Naive thymus-derived CD4-positive, alpha-beta T cell (primary cell): ENCODE measurements at regions not wholly inside any gene's neighbourhood (a gene's known extent, or its start where the extent isn't known, plus 50 kb on each side); places are given as distances from the start of the nearest gene placed in this dataset. TPM values are rescaled to one million over a fixed set of nuclear protein-coding genes. Genes with fewer than 3 reads are reported as not detected.
"Not testable (repeated sequence)": the region's sequence is repeated elsewhere in the genome, so short reads cannot be mapped to it uniquely, and the experiment has no call there.

Source experiments
- ATAC-seq: fragments of 150-1000 bp; cut with Tn5 transposase; 2 replicates; pipeline ENCODE4 v1.10.0; 2021; ENCODE audit warnings: mild to moderate bottlenecking, moderate library complexity
- CTCF ChIA-PET: fragments of 350-600 bp; sonication (Branson Sonifier 250); formaldehyde crosslinking; loops from one replicate; lab custom pipeline; 2021; ENCODE audit warnings: antibody characterized with exemption; lab: Charles Lee
- POLR2A ChIA-PET: fragments of 350-600 bp; sonication (Branson Sonifier 250); formaldehyde crosslinking; loops from one replicate; lab custom pipeline; 2021; ENCODE audit warnings: antibody characterized with exemption, inconsistent platforms; lab: Charles Lee
- DNase-seq, 9 donors: peaks; one replicate each; pipeline versions ENCODE4 v3.0.0 to v3.0.0-alpha.2; 2020 to 2022; ENCODE audit warnings: mixed read lengths in 1 of 9
- H3K27ac ChIP-seq: one replicate; pipeline ENCODE4 v1.7.0; 2013; ENCODE audit warnings: mild to moderate bottlenecking, low read depth, low read length, moderate library complexity
- H3K27me3 ChIP-seq, 2 donors: one replicate each; pipeline ENCODE4 v1.7.0; 2013; ENCODE audit warnings: low read length in 2 of 2, mild to moderate bottlenecking in 2 of 2, moderate library complexity in 2 of 2; ENCODE audit not compliant: control insufficient read depth in 2 of 2, insufficient read depth in 2 of 2
- H3K36me3 ChIP-seq, 3 experiments: 1 replicate in 2 of 3; 2 replicates in 1 of 3; pipeline ENCODE4 v1.7.0; 2013; ENCODE audit warnings: low read length in 3 of 3, mild to moderate bottlenecking in 3 of 3, moderate library complexity in 1 of 3; ENCODE audit not compliant: insufficient read depth in 3 of 3, control insufficient read depth in 2 of 3
- H3K4me1 ChIP-seq, 2 donors: one replicate each; pipeline ENCODE4 v1.7.0; 2013; ENCODE audit warnings: low read length in 2 of 2, mild to moderate bottlenecking in 2 of 2, moderate library complexity in 1 of 2; ENCODE audit not compliant: control insufficient read depth in 2 of 2, insufficient read depth in 2 of 2
- H3K4me3 ChIP-seq: 2 replicates; pipeline ENCODE4 v1.7.0; 2013; ENCODE audit warnings: mild to moderate bottlenecking, low read length
- H3K9me3 ChIP-seq, 3 experiments: 1 replicate in 2 of 3; 2 replicates in 1 of 3; pipeline ENCODE4 v1.7.0; 2013; ENCODE audit warnings: low read length in 3 of 3; ENCODE audit not compliant: control insufficient read depth in 2 of 3
- H3K27ac Mint-ChIP-seq, 9 donors: one replicate each; pipeline ENCODE4 v1.8.0; 2020 to 2022; ENCODE audit warnings: mixed read lengths in 9 of 9, mild to moderate bottlenecking in 8 of 9, moderate library complexity in 5 of 9, inconsistent platforms in 2 of 9
- H3K27me3 Mint-ChIP-seq, 5 donors: one replicate each; pipeline ENCODE4 v1.8.0; 2021 to 2022; ENCODE audit warnings: mixed read lengths in 5 of 5, mild to moderate bottlenecking in 1 of 5
- H3K36me3 Mint-ChIP-seq, 5 donors: one replicate each; pipeline ENCODE4 v1.8.0; 2020 to 2022; ENCODE audit warnings: mixed read lengths in 5 of 5, mild to moderate bottlenecking in 3 of 5, inconsistent platforms in 1 of 5
- H3K4me1 Mint-ChIP-seq, 7 donors: one replicate each; pipeline ENCODE4 v1.8.0; 2020 to 2022; ENCODE audit warnings: mixed read lengths in 7 of 7, mild to moderate bottlenecking in 3 of 7, inconsistent platforms in 1 of 7
- H3K4me3 Mint-ChIP-seq, 10 donors: one replicate each; pipeline ENCODE4 v1.8.0; 2020 to 2022; ENCODE audit warnings: mild to moderate bottlenecking in 10 of 10, mixed read lengths in 10 of 10, moderate library complexity in 6 of 10, inconsistent platforms in 2 of 10
- H3K9me3 Mint-ChIP-seq, 11 donors: one replicate each; pipeline ENCODE4 v1.8.0; 2020 to 2022; ENCODE audit warnings: mixed read lengths in 11 of 11, mild to moderate bottlenecking in 4 of 11, inconsistent platforms in 1 of 11, moderate library complexity in 1 of 11
- intact Hi-C, 2 donors: fragments of 100-400 bp; cut with micrococcal nuclease; formaldehyde crosslinking; loops; one replicate each; pipeline ENCODE4 v1.15.1; 2023
- microRNA-seq: library from miRNA; unstranded; fragments of <30 nt; microRNA quantifications from one replicate; pipeline ENCODE4 v1.2.0, GENCODE V29; 2022; ENCODE audit warnings: borderline microRNAs expressed

DNA sequence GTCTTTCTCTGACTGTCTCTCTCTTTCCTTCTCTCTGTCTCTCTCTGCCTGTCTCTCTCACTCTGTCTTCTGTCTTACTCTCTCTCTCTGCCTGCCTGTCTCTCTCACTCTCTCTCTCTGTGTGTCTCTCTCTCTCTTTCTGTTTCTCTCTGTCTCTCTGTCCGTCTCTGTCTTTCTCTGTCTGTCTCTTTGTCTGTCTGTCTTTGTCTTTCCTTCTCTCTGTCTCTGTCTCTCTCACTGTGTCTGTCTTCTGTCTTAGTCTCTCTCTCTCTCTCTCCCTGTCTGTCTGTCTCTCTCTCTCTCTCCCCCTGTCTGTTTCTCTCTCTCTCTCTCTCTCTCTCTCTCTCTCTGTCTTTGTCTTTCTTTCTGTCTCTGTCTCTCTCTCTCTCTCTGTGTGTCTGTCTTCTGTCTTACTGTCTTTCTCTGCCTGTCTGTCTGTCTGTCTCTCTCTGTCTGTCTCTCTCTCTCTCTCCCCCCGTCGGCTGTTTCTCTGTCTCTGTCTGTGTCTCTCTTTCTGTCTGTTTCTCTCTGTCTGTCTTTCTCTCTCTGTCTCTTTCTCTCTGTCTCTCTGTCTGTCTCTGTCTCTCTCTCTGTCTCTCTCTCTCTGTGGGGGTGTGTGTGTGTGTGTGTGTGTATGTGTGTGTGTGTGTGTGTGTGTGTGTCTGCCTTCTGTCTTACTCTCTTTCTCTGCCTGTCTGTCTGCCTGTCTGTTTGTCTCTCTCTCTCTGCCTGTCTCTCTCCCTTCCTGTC lies 2056.8 kb upstream of the TPTE start:
- H3K9me3 Mint-ChIP-seq, DNase-seq, H3K9me3 ChIP-seq, H3K27ac Mint-ChIP-seq, H3K27ac ChIP-seq, H3K27me3 ChIP-seq, H3K4me3 Mint-ChIP-seq, H3K4me1 ChIP-seq, H3K4me3 ChIP-seq, POLR2A ChIA-PET, intact Hi-C loops, H3K27me3 Mint-ChIP-seq, CTCF ChIA-PET, H3K4me1 Mint-ChIP-seq, H3K36me3 Mint-ChIP-seq, H3K36me3 ChIP-seq: not testable (repeated sequence)
- ATAC-seq: peak; percentile 85

- H3K9me3 Mint-ChIP-seq, ATAC-seq, H3K27ac Mint-ChIP-seq, intact Hi-C loops, H3K9me3 ChIP-seq, H3K27me3 ChIP-seq, H3K36me3 ChIP-seq, H3K4me3 Mint-ChIP-seq, H3K36me3 Mint-ChIP-seq, CTCF ChIA-PET, H3K4me3 ChIP-seq, H3K4me1 Mint-ChIP-seq, H3K4me1 ChIP-seq, H3K27ac ChIP-seq, POLR2A ChIA-PET, H3K27me3 Mint-ChIP-seq, DNase-seq: not testable (repeated sequence)
These were observed 2054.7 kb upstream of the TPTE start for GRCh38 chr21:8466642-8467041.

Small RNAs in the stretch of these regions (microRNA-seq; reads per million reads assigned to microRNA genes)
- not detected for gene MIR6724-3
- gene MIR6724-4: not detected
